K562 (cell line): ENCODE measurements at regions not wholly inside any gene's neighbourhood (a gene's known extent, or its start where the extent isn't known, plus 50 kb on each side); places are given as distances from the start of the nearest gene placed in this dataset.

Experiments
- CREBBP ChIP-seq: IDR thresholded peaks from one replicate; pipeline ENCODE4 v1.6.1; 2012; ENCODE audit warnings: low read depth, mild to moderate bottlenecking, control low read depth, inconsistent platforms, low read length
- ZFX ChIP-seq: sonication (generic); formaldehyde crosslinking; IDR thresholded peaks from 2 replicates; pipeline ENCODE4 v1.8.0; 2022; ENCODE audit warnings: mild to moderate bottlenecking, missing genetic modification reagents, moderate library complexity

DNA sequence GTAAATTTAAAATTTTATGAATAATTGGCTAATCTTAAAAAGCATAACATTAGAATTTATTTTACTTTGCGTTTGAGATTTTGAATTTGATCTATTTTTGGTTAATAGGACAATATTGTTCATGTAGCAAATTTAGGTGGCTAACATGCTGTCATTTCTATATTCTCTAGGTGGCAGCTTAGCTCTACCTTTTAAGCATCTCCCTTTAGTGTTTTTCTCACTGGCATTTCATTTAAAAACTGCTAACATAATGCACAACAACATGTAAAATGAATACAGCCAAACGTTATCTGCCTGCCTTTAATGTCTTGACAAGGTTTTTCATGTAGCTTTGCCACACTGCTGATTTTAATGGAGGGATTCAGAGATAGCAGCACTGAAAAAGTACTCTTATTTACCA, 272.4 kb upstream of the FBXO33 start:
- no peak for TF ChIP-seq ZFX (CRISPR knock-in tag)
- no peak for TF ChIP-seq CREBBP
